GM23338 (cell line): ENCODE measurements at regions not wholly inside any gene's neighbourhood (a gene's known extent, or its start where the extent isn't known, plus 50 kb on each side); places are given as distances from the start of the nearest gene placed in this dataset.

ENCODE experiments used
- CREB1 ChIP-seq: fragments of 250-450 bp; sonication (Bioruptor Pico); IDR thresholded peaks from 2 replicates; pipeline ENCODE4 v1.5.0; 2020; ENCODE audit warnings: low read depth, mild to moderate bottlenecking, moderate library complexity
- EZH2 ChIP-seq: fragments of 200-600 bp; sonication (generic); IDR thresholded peaks from one replicate; pipeline ENCODE4 v1.8.0; 2017; ENCODE audit warnings: antibody characterized with exemption, mild to moderate bottlenecking, low read depth; ENCODE audit not compliant: unreplicated experiment
- EZH2phosphoT487 ChIP-seq: fragments of 200-600 bp; sonication (generic); IDR thresholded peaks from one replicate; pipeline ENCODE4 v1.8.1; 2018; ENCODE audit warnings: antibody characterized with exemption; ENCODE audit not compliant: unreplicated experiment
- JUNB ChIP-seq: IDR thresholded peaks from one replicate; pipeline ENCODE4 v1.6.1; 2016; ENCODE audit warnings: antibody characterized with exemption; ENCODE audit not compliant: unreplicated experiment
- NANOG ChIP-seq: IDR thresholded peaks from 2 replicates; pipeline ENCODE4 v1.6.1; 2016; ENCODE audit warnings: antibody characterized with exemption, borderline replicate concordance
- POLR2AphosphoS5 ChIP-seq: IDR thresholded peaks from 2 replicates; pipeline ENCODE4 v1.6.1; 2016; ENCODE audit warnings: antibody characterized with exemption, low read depth
- ZNF114 ChIP-seq: fragments of 250-450 bp; sonication (Bioruptor Pico); IDR thresholded peaks from 2 replicates; pipeline ENCODE4 v1.5.0; 2020; ENCODE audit warnings: mild to moderate bottlenecking, moderate library complexity
- TF ChIP-seq, protein P1 (sequence below), 2 experiments: fragments of 200-600 bp in 1 of 2; sonication (generic) in 1 of 2; conservative IDR thresholded peaks; 2 replicates each; pipeline versions ENCODE4 v1.5.1 to v1.6.1; 2016 to 2017; ENCODE audit warnings: antibody characterized with exemption in 2 of 2, low read depth in 2 of 2, mild to moderate bottlenecking in 2 of 2, moderate library complexity in 1 of 2
- TF ChIP-seq, protein P2 (sequence below): fragments of 250-450 bp; sonication (Bioruptor Pico); IDR thresholded peaks from 2 replicates; pipeline ENCODE4 v1.5.0; 2020; ENCODE audit warnings: mild to moderate bottlenecking, moderate library complexity
- TF ChIP-seq, protein P3 (sequence below): IDR thresholded peaks from 2 replicates; pipeline ENCODE4 v1.6.1; 2016; ENCODE audit warnings: antibody characterized with exemption
- TF ChIP-seq, protein P4 (sequence below): IDR thresholded peaks from one replicate; pipeline ENCODE4 v1.6.1; 2018; ENCODE audit warnings: antibody characterized with exemption; ENCODE audit not compliant: unreplicated experiment

DNA sequence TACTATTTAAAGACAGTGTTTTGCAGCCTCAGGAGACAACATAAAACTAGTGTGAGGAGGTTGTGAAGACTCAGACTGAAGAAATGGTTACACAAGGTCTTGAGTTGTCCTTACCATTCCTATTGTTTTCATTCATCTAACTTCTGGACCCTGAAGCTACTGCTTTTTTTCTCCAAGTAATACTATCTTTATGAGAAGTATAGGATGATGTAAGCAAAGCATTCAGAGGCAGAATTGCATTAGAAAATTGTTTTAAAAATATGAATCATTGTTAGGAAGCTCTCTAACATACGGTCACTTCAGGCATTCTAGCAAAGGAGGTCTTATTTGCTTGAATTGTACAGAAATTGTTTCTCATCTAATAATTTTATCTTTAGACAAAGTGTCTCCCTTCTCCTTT is 357.8 kb downstream of the TLL1 start:
- TF ChIP-seq, protein P1, sequence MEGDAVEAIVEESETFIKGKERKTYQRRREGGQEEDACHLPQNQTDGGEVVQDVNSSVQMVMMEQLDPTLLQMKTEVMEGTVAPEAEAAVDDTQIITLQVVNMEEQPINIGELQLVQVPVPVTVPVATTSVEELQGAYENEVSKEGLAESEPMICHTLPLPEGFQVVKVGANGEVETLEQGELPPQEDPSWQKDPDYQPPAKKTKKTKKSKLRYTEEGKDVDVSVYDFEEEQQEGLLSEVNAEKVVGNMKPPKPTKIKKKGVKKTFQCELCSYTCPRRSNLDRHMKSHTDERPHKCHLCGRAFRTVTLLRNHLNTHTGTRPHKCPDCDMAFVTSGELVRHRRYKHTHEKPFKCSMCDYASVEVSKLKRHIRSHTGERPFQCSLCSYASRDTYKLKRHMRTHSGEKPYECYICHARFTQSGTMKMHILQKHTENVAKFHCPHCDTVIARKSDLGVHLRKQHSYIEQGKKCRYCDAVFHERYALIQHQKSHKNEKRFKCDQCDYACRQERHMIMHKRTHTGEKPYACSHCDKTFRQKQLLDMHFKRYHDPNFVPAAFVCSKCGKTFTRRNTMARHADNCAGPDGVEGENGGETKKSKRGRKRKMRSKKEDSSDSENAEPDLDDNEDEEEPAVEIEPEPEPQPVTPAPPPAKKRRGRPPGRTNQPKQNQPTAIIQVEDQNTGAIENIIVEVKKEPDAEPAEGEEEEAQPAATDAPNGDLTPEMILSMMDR (conservative IDR thresholded peaks at IDR 0.05; ENCODE audit: low read depth in 2 of 2) = no peak
- TF ChIP-seq EZH2 (no peak), CREB1 (CRISPR knock-in tag) (no peak), JUNB (no peak), POLR2AphosphoS5 (no peak), EZH2phosphoT487 (no peak), ZNF114 (CRISPR knock-in tag) (no peak), NANOG (no peak)
- TF ChIP-seq, protein P2, sequence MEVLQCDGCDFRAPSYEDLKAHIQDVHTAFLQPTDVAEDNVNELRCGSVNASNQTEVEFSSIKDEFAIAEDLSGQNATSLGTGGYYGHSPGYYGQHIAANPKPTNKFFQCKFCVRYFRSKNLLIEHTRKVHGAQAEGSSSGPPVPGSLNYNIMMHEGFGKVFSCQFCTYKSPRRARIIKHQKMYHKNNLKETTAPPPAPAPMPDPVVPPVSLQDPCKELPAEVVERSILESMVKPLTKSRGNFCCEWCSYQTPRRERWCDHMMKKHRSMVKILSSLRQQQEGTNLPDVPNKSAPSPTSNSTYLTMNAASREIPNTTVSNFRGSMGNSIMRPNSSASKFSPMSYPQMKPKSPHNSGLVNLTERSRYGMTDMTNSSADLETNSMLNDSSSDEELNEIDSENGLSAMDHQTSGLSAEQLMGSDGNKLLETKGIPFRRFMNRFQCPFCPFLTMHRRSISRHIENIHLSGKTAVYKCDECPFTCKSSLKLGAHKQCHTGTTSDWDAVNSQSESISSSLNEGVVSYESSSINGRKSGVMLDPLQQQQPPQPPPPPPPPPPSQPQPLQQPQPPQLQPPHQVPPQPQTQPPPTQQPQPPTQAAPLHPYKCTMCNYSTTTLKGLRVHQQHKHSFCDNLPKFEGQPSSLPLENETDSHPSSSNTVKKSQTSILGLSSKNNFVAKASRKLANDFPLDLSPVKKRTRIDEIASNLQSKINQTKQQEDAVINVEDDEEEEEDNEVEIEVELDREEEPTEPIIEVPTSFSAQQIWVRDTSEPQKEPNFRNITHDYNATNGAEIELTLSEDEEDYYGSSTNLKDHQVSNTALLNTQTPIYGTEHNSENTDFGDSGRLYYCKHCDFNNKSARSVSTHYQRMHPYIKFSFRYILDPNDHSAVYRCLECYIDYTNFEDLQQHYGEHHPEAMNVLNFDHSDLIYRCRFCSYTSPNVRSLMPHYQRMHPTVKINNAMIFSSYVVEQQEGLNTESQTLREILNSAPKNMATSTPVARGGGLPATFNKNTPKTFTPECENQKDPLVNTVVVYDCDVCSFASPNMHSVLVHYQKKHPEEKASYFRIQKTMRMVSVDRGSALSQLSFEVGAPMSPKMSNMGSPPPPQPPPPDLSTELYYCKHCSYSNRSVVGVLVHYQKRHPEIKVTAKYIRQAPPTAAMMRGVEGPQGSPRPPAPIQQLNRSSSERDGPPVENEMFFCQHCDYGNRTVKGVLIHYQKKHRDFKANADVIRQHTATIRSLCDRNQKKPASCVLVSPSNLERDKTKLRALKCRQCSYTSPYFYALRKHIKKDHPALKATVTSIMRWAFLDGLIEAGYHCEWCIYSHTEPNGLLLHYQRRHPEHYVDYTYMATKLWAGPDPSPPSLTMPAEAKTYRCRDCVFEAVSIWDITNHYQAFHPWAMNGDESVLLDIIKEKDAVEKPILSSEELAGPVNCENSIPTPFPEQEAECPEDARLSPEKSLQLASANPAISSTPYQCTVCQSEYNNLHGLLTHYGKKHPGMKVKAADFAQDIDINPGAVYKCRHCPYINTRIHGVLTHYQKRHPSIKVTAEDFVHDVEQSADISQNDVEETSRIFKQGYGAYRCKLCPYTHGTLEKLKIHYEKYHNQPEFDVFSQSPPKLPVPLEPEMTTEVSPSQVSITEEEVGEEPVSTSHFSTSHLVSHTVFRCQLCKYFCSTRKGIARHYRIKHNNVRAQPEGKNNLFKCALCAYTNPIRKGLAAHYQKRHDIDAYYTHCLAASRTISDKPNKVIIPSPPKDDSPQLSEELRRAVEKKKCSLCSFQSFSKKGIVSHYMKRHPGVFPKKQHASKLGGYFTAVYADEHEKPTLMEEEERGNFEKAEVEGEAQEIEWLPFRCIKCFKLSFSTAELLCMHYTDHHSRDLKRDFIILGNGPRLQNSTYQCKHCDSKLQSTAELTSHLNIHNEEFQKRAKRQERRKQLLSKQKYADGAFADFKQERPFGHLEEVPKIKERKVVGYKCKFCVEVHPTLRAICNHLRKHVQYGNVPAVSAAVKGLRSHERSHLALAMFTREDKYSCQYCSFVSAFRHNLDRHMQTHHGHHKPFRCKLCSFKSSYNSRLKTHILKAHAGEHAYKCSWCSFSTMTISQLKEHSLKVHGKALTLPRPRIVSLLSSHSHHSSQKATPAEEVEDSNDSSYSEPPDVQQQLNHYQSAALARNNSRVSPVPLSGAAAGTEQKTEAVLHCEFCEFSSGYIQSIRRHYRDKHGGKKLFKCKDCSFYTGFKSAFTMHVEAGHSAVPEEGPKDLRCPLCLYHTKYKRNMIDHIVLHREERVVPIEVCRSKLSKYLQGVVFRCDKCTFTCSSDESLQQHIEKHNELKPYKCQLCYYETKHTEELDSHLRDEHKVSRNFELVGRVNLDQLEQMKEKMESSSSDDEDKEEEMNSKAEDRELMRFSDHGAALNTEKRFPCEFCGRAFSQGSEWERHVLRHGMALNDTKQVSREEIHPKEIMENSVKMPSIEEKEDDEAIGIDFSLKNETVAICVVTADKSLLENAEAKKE (CRISPR knock-in tag) = no peak
- TF ChIP-seq, protein P3, sequence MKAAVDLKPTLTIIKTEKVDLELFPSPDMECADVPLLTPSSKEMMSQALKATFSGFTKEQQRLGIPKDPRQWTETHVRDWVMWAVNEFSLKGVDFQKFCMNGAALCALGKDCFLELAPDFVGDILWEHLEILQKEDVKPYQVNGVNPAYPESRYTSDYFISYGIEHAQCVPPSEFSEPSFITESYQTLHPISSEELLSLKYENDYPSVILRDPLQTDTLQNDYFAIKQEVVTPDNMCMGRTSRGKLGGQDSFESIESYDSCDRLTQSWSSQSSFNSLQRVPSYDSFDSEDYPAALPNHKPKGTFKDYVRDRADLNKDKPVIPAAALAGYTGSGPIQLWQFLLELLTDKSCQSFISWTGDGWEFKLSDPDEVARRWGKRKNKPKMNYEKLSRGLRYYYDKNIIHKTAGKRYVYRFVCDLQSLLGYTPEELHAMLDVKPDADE = no peak
- TF ChIP-seq, protein P4, sequence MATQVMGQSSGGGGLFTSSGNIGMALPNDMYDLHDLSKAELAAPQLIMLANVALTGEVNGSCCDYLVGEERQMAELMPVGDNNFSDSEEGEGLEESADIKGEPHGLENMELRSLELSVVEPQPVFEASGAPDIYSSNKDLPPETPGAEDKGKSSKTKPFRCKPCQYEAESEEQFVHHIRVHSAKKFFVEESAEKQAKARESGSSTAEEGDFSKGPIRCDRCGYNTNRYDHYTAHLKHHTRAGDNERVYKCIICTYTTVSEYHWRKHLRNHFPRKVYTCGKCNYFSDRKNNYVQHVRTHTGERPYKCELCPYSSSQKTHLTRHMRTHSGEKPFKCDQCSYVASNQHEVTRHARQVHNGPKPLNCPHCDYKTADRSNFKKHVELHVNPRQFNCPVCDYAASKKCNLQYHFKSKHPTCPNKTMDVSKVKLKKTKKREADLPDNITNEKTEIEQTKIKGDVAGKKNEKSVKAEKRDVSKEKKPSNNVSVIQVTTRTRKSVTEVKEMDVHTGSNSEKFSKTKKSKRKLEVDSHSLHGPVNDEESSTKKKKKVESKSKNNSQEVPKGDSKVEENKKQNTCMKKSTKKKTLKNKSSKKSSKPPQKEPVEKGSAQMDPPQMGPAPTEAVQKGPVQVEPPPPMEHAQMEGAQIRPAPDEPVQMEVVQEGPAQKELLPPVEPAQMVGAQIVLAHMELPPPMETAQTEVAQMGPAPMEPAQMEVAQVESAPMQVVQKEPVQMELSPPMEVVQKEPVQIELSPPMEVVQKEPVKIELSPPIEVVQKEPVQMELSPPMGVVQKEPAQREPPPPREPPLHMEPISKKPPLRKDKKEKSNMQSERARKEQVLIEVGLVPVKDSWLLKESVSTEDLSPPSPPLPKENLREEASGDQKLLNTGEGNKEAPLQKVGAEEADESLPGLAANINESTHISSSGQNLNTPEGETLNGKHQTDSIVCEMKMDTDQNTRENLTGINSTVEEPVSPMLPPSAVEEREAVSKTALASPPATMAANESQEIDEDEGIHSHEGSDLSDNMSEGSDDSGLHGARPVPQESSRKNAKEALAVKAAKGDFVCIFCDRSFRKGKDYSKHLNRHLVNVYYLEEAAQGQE = no peak
